Astrocyte (in vitro differentiated cells and primary cell): ENCODE measurements at regions not wholly inside any gene's neighbourhood (a gene's known extent, or its start where the extent isn't known, plus 50 kb on each side); places are given as distances from the start of the nearest gene placed in this dataset.

Source experiments
- DNase-seq: peaks from one replicate; pipeline ENCODE4 v3.0.0-alpha.2; 2010; ENCODE audit warnings: low read depth
- FAIRE-seq: peaks from 2 replicates; lab custom pipeline; 2011; peaks lifted over from hg19 to GRCh38; lab: Jason Lieb, UNC
- H2AFZ ChIP-seq: 2 replicates; pipeline ENCODE4 v1.6.0; 2012; ENCODE audit warnings: low read depth, low read length, inconsistent platforms
- H3K27ac ChIP-seq: 2 replicates; pipeline ENCODE4 v1.5.1; 2011; ENCODE audit warnings: low read depth, low read length, inconsistent platforms
- H3K27me3 ChIP-seq: 2 replicates; pipeline ENCODE4 v1.6.0; 2011; ENCODE audit warnings: low read length, inconsistent platforms; ENCODE audit not compliant: insufficient read depth
- H3K36me3 ChIP-seq: 2 replicates; pipeline ENCODE4 v1.5.1; 2011; ENCODE audit warnings: low read length, inconsistent platforms; ENCODE audit not compliant: insufficient read depth
- H3K4me1 ChIP-seq: 2 replicates; pipeline ENCODE4 v1.5.1; 2011; ENCODE audit warnings: low read length, inconsistent platforms; ENCODE audit not compliant: insufficient read depth
- H3K4me2 ChIP-seq: 2 replicates; pipeline ENCODE4 v1.6.0; 2012; ENCODE audit warnings: low read length, inconsistent platforms
- H3K4me3 ChIP-seq: 2 replicates; pipeline ENCODE4 v1.5.1; 2011; ENCODE audit warnings: low read depth, mild to moderate bottlenecking, low read length, inconsistent platforms; ENCODE audit not compliant: insufficient read depth
- H3K79me2 ChIP-seq: 2 replicates; pipeline ENCODE4 v1.6.0; 2012; ENCODE audit warnings: mild to moderate bottlenecking, low read length, inconsistent platforms; ENCODE audit not compliant: insufficient read depth
- H3K9ac ChIP-seq: 2 replicates; pipeline ENCODE4 v1.6.0; 2012; ENCODE audit warnings: mild to moderate bottlenecking, low read length, inconsistent platforms
- H3K9me3 ChIP-seq: 2 replicates; pipeline ENCODE4 v1.5.1; 2012; ENCODE audit warnings: low read depth, mild to moderate bottlenecking, low read length, inconsistent platforms; ENCODE audit not compliant: insufficient read depth
- H4K20me1 ChIP-seq: 2 replicates; pipeline ENCODE4 v1.6.0; 2012; ENCODE audit warnings: low read length, inconsistent platforms; ENCODE audit not compliant: insufficient read depth
- H3K27ac Mint-ChIP-seq: one replicate; pipeline ENCODE4 v1.8.0; 2021; ENCODE audit warnings: mild to moderate bottlenecking, mixed read lengths; ENCODE audit not compliant: unreplicated experiment
- H3K27me3 Mint-ChIP-seq: one replicate; pipeline ENCODE4 v1.8.0; 2021; ENCODE audit warnings: low read depth, mixed read lengths; ENCODE audit not compliant: unreplicated experiment
- H3K36me3 Mint-ChIP-seq: one replicate; pipeline ENCODE4 v1.8.0; 2021; ENCODE audit warnings: low read depth, mixed read lengths; ENCODE audit not compliant: unreplicated experiment
- H3K4me1 Mint-ChIP-seq: one replicate; pipeline ENCODE4 v1.8.0; 2021; ENCODE audit warnings: low read depth, mixed read lengths; ENCODE audit not compliant: unreplicated experiment
- H3K4me3 Mint-ChIP-seq: one replicate; pipeline ENCODE4 v1.8.0; 2021; ENCODE audit warnings: mild to moderate bottlenecking, moderate library complexity, mixed read lengths; ENCODE audit not compliant: unreplicated experiment
- H3K9me3 Mint-ChIP-seq: one replicate; pipeline ENCODE4 v1.8.0; 2021; ENCODE audit warnings: mild to moderate bottlenecking, mixed read lengths; ENCODE audit not compliant: unreplicated experiment
- CTCF ChIP-seq: IDR thresholded peaks from 2 replicates; pipeline ENCODE4 v1.5.1; 2011; ENCODE audit warnings: low read depth, mild to moderate bottlenecking, inconsistent platforms, low read length, moderate library complexity; ENCODE audit not compliant: insufficient read depth
- EZH2 ChIP-seq: IDR thresholded peaks from 2 replicates; pipeline ENCODE4 v1.6.1; 2012; ENCODE audit warnings: mild to moderate bottlenecking, low read length, inconsistent platforms; ENCODE audit not compliant: insufficient read depth

GRCh38 chr3:66606868-66607267 is 106.0 kb upstream of the LRIG1 start:
- H3K27me3 ChIP-seq = no peaks in the 10 kb centered on the region
- H3K4me2 ChIP-seq = no peak overlapping the region
- H3K4me3 Mint-ChIP-seq = no peak overlapping the region
- H3K27ac ChIP-seq = no peak overlapping the region
- H3K27ac Mint-ChIP-seq = no peak overlapping the region
- H3K79me2 ChIP-seq = no peaks in the 10 kb centered on the region
- DNase-seq = no peak
- no peak overlapping the region for H3K9ac ChIP-seq
- no peaks in the 10 kb centered on the region for H4K20me1 ChIP-seq
- no peaks in the 10 kb centered on the region for H3K27me3 Mint-ChIP-seq
- no peak for FAIRE-seq
- H3K36me3 Mint-ChIP-seq = no peaks in the 10 kb centered on the region
- TF ChIP-seq CTCF = no peak
- no peak for TF ChIP-seq EZH2
- H3K4me3 ChIP-seq = no peak overlapping the region
- peaks cover 24% of the 10 kb centered on the region for H3K4me1 ChIP-seq
- no peaks in the 10 kb centered on the region for H3K36me3 ChIP-seq
- H3K9me3 ChIP-seq = no peaks in the 10 kb centered on the region
- H3K9me3 Mint-ChIP-seq = no peaks in the 10 kb centered on the region
- H3K4me1 Mint-ChIP-seq = peaks cover 26% of the 10 kb centered on the region
- H2AFZ ChIP-seq = no peak overlapping the region

GRCh38 chr3:66609660-66610561 is 109.1 kb upstream of the LRIG1 start:
- H3K27ac ChIP-seq = peak overlapping the region; percentile 73
- no peaks in the 10 kb centered on the region for H3K36me3 ChIP-seq
- H3K27me3 ChIP-seq = no peaks in the 10 kb centered on the region
- Mint-ChIP-seq H3K27me3 (peaks cover 2% of the 10 kb centered on the region), H3K4me3 (no peak overlapping the region), H3K36me3 (no peaks in the 10 kb centered on the region), H3K9me3 (no peaks in the 10 kb centered on the region), H3K4me1 (peaks cover 14% of the 10 kb centered on the region), H3K27ac (peak overlapping the region; percentile 95)
- no peaks in the 10 kb centered on the region for H4K20me1 ChIP-seq
- no peak for FAIRE-seq
- H3K9me3 ChIP-seq = no peaks in the 10 kb centered on the region
- H3K79me2 ChIP-seq = no peaks in the 10 kb centered on the region
- peak overlapping the region; percentile 51 for H3K9ac ChIP-seq
- no peak for TF ChIP-seq CTCF
- no peak for TF ChIP-seq EZH2
- no peak overlapping the region for H3K4me3 ChIP-seq
- DNase-seq = peak; percentile 90
- H3K4me1 ChIP-seq = peaks cover 16% of the 10 kb centered on the region
- H3K4me2 ChIP-seq = peak overlapping the region; percentile 61
- H2AFZ ChIP-seq = no peak overlapping the region

GRCh38 chr3:66610562-66610909 is 109.7 kb upstream of the LRIG1 start:
- Mint-ChIP-seq H3K4me3 (no peak overlapping the region), H3K36me3 (no peaks in the 10 kb centered on the region), H3K9me3 (no peaks in the 10 kb centered on the region), H3K4me1 (peaks cover 14% of the 10 kb centered on the region), H3K27me3 (peaks cover 2% of the 10 kb centered on the region), H3K27ac (peak overlapping the region; percentile 95)
- Histone ChIP-seq H3K4me2 (peak overlapping the region; percentile 61), H3K36me3 (no peaks in the 10 kb centered on the region), H4K20me1 (no peaks in the 10 kb centered on the region), H3K79me2 (no peaks in the 10 kb centered on the region), H3K9ac (peak overlapping the region; percentile 51), H3K9me3 (no peaks in the 10 kb centered on the region), H3K4me3 (no peak overlapping the region), H2AFZ (no peak overlapping the region), H3K4me1 (peaks cover 16% of the 10 kb centered on the region), H3K27me3 (no peaks in the 10 kb centered on the region), H3K27ac (peak overlapping the region; percentile 73)
- FAIRE-seq = no peak
- no peak for TF ChIP-seq EZH2
- no peak for TF ChIP-seq CTCF
- no peak for DNase-seq
